ENCODE measurements at regions not wholly inside any gene's neighbourhood (a gene's known extent, or its start where the extent isn't known, plus 50 kb on each side); places are given as distances from the start of the nearest gene placed in this dataset.

- DNase-seq (ENCODE audit: low spot score), result no peak
Measured at GRCh38 chr14:101046071-101046470, 142.5 kb upstream of the RTL1 start.

DNA sequence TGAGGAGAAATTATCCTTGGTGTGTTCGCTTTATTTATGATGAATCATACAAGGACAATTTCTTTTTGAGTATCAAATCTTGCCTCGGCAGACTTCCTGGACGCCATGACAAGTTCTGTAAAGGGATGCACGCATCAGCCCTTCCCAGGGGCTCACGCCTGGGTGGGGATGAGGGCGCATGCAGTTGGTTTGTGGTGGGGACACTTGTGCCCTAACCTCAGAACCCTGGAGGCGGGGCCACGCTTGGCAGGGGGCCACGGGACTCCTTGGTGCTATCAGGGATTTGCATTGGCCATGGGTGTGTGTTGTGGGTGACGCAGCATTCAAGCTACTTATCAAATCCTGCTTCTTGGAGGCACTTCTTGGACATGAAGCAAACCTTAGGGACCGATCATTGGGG lies 143.8 kb upstream of the RTL1 start:
- no peak for DNase-seq (ENCODE audit: low spot score)

- DNase-seq (ENCODE audit: low spot score), result no peak
Measured at GRCh38 chr14:101048766-101049165, 145.2 kb upstream of the RTL1 start.

DNA sequence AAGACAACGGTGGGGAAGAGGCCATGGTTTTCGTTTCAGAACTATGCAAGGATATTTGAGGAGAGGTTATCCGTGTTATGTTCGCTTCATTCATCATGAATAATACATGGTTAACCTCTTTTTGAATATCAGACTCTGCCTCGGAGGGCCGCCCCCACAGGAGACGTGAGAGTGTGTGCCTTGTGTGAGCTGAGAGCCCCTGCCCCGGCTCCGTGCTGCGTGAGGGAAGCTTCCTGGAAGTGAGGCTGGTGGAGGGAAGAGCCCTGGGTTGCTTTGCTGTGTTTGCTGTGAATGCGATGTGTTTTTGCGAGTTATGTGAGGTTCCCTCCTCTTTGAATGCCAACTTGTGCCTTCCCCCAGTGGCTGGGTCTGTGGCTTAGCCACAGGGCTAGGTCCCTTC lies 146.0 kb upstream of the RTL1 start:
- no peak for DNase-seq (ENCODE audit: low spot score)

GRCh38 chr14:101049942-101050341 lies 146.4 kb upstream of the RTL1 start:
- DNase-seq (ENCODE audit: low spot score), result no peak

DNA sequence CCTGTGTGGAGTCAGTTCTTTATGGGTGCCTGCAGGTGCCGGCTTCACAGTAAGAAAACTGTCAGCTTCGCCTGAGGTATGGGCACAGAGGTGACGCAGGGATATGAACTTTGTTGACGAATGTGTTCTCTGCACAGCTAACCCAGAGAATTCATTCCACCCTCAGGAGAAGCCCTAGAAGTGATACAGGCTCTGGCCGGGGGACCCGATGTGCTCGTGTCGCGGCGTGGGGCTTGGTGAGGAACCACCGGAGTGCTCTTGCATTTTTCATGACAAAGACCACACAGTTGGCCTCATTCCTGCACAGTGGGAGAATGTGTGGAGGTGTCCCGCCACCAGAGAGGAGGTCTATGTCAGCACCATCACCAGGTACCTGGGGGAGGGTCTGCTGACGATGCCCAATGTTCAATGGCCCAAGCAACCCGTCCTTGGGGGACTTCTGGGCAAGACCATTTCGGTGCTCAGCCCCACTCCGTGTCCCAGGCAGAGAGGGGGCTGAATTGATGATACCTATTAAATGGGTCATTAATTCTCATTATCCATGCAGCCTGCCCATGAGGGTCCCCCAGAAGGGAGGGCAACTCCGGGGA lies 147.5 kb upstream of the RTL1 start:
- DNase-seq (ENCODE audit: low spot score), result no peak

GRCh38 chr14:101054671-101055070 lies 151.1 kb upstream of the RTL1 start:
- no peak for DNase-seq (ENCODE audit: low spot score)

- DNase-seq (ENCODE audit: low spot score), result no peak
Measured at GRCh38 chr14:101055106-101055662, 151.7 kb upstream of the RTL1 start.

DNA sequence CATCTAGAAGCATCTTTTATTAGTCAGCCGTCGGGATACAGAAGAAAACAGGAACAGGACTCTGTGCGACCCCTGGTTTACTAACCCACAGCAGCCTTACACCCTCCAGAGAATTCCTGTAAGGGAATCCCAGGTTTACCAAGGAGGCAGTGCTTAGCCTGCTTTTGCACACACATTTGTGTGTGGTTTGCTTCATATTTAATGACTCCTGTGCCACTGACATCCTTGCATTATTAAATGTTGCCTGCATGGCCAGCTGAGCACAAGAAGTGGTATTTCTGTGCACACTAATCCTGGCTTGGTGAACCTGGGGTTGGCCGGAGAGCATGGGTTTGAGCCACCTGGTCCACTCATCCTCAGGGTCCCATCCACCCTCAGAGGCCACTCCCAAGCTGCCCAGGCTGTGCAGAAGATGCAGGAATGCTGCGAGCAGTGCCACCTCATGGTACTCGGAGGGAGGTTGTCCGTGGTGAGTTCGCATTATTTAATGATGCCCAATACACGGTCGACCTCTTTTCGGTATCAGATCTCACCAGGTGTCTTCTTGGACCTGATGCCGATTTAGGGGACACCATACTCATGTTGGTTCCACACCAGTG lies 152.4 kb upstream of the RTL1 start:
- DNase-seq (ENCODE audit: low spot score), result no peak

DNA sequence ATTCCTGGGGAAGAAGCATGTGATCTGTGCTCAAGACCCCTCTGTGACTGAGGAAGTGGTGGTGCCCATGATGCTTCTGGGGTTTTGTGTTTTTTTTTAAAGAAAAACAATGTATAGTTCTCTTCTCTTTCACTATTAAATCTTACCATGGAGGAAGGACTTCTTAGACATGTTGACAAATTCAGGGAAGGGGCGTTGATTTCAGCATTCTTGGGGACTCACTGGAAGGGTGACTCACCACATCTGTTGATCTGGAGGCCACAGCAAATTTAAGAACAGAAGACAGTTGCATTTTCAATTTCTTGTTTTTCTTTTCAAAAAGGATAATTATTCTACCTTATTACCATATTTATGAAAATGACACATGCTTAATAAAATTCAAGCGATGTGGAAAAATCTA lies 152.9 kb upstream of the RTL1 start:
- no peak for DNase-seq (ENCODE audit: low spot score)

DNA sequence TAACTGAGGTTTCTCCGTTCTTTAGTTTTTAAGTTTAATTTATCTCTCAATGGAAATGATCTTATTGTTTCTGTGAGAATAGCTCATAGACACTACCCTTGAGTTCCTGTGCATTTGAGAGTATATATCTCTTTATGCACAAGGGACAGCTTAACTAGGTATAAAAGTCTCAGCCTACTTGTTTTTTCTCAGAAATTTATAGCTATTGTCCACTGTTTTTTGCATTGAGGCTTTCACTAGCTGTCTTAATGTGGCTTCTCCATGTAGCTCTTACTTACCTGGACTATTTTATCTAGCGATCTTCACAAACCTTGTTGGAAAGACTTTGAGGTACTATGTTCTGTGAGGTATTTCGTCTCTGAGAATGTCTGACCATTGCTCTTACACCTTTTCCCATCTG lies 153.9 kb upstream of the RTL1 start:
- no peak for DNase-seq (ENCODE audit: low spot score)

DNA sequence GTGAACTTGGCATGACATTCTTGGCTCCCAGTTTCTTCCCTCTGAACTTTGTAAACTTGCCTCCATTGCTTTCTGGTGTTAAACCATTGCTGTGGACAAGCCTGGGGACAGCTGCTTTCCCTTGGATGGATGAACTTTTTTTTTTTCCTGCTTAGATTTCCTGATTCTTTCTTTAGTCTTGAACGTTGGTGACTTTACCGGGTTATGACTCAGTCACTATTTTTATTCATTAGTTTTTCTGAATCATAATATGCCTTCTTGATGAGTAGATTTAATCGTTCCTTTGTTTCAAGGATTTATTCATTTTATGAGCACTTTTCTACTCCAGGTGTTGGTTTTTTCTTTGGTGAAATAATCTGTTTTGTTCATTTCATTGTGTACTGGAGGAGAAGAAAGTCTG lies 155.0 kb upstream of the RTL1 start:
- no peak for DNase-seq (ENCODE audit: low spot score)

DNA sequence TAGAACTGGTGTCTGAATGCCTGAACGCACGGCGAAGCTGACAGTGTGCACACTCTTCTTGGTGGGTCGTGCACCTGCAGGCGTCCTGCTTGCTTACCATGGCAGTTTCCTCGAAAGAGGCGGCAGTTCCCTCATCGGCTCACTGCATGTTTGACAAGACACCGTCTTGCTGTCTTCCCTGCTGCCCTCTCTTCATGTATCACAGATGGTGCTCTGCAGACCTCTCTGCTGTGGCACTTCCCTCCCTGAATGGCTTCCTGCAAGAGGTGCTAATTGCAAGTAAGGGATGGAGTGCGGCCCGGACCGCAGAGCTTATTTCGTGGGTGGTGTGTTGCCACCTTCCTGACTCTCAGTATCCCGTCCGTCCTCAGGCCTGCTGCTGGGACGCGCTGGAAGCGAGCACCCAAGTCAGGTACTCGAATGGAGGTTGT lies 156.7 kb upstream of the RTL1 start:
- no peak for DNase-seq (ENCODE audit: low spot score)

DNA sequence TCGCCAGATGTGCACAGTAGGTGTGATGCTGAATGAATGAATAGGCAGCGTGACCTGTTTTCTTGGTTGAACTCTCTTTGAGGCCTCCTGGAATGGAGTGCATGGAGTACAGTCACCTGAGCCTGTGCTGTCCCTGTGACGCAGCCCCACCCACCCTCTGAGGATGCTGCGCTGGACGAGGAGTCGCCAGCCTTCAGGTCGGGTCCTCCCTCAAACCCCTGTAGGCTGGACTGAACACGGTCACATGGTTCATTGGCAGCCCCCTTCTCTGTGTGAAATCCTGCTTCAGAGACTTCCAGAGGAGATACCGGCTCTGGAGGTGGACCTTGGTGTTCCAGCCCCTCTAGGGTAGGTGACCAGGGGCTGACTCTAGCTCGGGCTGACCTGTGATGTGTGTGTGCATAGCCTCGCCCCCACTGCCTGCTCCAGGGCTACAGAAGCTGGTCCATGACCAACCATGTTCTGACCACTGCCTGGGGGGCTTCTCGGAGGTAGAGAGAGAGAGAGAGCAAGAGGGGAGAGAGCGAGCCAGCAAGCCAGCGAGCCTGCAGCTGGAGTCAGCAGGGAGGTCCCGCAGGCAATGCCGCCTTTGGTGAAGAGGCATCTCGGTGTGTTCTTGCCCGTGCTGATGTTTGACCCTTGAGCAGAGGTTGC lies 158.0 kb upstream of the RTL1 start:
- DNase-seq (ENCODE audit: low spot score), result no peak

DNA sequence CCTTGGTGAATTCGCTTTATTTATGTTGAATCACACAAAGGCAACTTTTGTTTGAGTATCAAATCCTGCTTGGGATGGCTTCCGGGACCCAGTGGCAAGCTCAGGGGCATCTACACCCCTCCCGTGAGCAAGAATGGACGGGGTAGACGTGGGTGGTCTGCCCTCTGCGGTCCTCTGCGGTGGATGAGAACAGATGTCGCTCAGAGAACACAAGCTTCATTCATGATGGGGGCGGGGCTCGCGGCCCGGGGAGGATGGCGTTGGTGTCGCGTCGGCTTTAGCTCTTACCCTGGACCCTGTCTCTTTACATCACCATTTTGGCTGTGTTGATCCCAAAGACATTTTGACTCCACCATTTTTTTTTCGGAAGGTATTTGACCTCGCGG lies 158.5 kb upstream of the RTL1 start:
- no peak for DNase-seq (ENCODE audit: low spot score)

- no peak for DNase-seq (ENCODE audit: low spot score)
Measured at GRCh38 chr14:101062601-101063000, 159.1 kb upstream of the RTL1 start.

DNA sequence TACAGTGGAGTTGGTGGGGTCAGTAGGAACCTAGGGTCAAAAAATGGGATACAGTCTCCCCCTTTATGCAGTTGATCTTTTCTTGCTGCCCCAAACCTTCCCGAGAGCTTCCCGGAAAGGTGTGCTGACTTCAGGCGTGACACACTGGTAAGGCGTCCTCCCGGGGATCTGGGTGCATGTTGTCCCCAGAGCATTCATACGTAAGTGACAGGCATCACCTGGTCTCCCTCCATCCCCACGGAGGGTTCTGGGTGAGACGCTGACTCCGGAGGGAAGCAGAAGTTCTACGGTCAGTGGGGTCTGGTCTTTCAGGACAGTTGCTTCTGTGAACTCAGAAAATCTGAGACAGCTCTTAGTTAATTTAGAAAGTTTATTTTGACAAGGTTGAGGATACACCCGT lies 159.6 kb upstream of the RTL1 start:
- no peak for DNase-seq (ENCODE audit: low spot score)

DNA sequence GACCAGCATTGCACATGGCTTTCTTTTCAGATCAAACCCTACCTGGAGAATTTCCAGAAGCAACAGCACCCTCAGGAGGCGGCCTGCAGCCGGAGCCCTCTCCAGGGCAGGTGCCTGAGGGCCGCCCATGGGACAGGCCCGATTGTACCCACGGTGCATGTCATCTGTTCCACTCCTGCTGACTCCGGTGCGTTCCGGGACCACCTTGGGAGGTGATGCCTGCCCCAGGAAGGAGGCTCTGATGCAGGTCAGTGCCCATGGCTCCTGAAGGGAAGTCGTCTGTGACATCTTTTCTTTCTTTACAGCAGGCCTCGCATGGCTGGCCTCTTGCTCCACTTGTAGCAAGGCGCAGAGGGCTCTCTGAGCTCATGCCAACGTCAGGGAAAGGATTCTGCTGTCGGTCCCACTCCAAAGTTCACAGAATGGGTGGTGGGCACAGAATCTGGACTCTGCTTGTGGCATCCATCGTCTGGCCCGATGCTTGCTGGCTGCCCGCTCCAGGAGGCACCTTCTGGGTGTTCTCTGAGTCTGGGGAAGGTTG lies 160.7 kb upstream of the RTL1 start:
- no peak for DNase-seq (ENCODE audit: low spot score)

GRCh38 chr14:101064718-101065117 lies 161.2 kb upstream of the RTL1 start:
- no peak for DNase-seq (ENCODE audit: low spot score)

DNA sequence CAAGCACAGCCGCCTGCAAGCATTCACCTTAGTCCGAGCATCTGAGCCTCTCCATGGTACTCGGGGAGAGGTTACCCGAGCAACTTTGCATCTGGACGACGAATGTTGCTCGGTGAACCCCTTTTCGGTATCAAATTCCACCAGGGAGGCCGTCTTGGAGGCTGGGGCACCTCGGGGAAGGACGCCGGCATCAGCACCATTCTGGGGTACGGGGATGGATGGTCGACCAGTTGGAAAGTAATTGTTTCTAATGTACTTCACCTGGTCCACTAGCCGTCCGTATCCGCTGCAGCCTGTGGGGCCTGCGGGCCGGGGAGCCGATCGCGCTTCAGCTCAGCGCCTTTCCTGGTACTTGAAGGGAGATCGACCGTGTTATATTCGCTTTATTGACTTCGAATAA lies 161.7 kb upstream of the RTL1 start:
- no peak for DNase-seq (ENCODE audit: low spot score)

DNA sequence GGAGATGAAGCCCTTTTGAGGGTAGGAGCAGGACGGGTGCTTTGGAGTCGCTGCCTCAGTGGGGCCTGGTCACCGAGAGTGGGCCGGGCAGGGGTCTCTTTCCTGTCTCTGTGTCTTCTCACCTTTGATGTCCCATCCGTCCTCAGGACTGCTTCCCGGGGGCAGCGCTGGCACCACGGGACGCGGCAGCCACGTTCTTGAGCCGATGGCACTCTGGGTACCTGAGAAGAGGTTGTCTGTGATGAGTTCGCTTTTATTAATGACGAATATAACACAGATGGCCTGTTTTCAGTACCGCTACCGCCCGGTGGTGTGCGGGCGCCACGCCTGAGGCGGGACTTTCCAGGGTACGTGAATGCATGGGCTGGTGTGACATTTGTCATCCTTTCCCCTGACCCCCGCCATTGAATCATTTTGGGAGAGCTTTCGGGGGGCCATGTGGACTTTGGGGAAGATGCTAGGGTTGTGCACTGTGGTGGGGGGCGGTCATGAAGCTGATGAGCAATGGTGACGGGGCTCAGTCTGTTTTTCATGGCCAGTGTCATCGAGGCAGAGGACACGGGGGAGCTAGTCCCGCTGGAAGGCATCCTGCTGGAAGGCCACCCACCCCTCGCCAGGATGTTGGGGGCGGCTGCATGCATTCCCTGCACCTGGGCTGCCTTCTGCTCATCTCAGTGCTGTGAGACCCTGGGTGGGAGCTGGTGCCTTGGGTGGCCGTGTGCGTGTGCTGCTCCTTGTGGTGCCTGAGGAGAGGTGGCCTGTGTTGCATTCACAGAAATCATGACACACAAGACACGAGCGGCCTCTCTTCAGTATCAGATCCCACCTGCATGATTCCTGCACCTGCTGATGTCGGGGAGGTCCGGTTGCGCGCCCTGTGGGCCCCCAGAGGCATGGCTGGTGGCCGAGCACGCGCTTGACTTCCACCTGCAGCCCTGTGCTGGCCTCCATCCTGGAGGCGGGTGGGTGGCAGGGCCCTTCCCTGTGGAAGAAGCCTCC lies 162.5 kb upstream of the RTL1 start:
- no peak for DNase-seq (ENCODE audit: low spot score)

All from AG08396 (cell line).